Left renal pelvis (tissue), 4 donors: ENCODE measurements at regions not wholly inside any gene's neighbourhood (a gene's known extent, or its start where the extent isn't known, plus 50 kb on each side); places are given as distances from the start of the nearest gene placed in this dataset.
"Not testable (repeated sequence)": the region's sequence is repeated elsewhere in the genome, so short reads cannot be mapped to it uniquely, and the experiment has no call there.

ENCODE experiments used
- DNase-seq, 4 donors: peaks; one replicate each; pipeline ENCODE4 v3.0.0-alpha.2; 2013; ENCODE audit warnings: low read depth in 4 of 4, low spot score in 3 of 4

DNA sequence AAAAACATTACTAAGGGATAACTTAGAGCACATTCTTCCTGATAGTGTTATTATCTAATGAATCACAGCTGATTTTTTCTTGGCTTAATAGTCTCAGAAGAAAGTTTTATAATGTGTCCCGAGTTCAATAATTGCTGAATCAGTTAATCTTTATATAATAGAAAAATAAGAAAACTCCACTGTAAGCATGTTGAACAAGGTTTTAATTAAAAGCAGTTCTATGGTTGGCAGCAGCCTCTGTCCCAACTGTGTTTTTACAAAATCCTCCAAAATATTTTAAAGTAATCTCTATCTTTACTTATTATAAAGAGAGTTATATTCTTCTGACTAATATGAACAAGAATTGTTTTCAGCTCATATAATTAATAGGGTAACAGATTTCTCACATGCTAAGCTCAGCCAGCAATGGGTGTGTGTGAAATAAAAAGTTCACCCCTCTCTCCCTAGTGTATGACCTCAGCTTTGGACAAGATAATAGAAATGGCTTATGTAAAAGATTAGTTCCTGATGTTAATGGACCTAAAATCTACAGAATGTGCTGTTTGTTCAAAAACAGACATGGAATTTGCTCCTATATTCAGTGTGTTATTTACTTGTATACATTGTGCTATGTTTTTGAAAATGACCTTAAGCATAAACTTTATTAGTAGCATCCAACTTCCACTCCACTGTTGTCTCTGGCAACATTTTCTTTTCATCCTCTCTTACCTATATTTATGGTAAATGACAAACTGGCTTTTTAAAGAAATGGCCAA lies 67.1 kb upstream of the DCN start:
- no peak for DNase-seq

GRCh38 chr12:91249054-91249453 lies 66.4 kb upstream of the DCN start:
- no peak for DNase-seq

DNA sequence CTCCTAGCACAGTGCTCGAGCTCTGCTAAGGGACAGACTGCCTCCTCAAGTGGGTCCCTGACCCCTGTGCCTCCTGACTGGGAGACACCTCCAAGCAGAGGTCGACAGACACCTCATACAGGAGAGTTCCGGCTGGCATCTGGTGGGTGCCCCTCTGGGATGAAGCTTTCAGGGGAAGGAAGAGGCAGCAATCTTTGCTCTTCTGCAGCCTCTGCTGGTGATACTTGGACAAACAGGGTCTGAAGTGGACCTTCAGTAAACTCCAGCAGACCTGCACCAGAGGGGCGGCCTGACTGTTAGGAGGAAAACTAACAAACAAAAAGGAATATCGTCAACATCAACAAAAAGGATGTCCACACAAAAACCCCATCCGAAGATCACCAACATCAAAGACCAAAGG lies 60.6 kb upstream of the DCN start:
- not testable (repeated sequence) for DNase-seq

DNA sequence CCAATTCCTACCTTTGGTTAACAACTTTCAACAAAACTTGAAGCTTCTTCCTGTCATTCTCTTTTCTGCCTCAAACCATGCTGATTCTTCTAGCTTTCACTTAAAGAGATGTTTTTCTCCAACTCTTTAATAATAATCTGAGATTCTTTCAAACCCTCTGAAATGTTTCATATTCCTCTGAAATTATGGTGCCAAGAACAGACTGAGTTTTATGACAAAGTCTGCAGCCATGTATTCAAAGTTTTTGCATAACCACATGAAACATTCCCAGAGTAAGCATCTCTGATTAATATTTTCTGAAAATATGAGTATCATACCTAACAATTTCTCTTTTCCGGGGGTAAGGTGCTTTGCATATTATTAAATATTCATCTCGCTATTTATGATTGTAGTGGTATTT lies 59.1 kb upstream of the DCN start:
- no peak for DNase-seq

DNA sequence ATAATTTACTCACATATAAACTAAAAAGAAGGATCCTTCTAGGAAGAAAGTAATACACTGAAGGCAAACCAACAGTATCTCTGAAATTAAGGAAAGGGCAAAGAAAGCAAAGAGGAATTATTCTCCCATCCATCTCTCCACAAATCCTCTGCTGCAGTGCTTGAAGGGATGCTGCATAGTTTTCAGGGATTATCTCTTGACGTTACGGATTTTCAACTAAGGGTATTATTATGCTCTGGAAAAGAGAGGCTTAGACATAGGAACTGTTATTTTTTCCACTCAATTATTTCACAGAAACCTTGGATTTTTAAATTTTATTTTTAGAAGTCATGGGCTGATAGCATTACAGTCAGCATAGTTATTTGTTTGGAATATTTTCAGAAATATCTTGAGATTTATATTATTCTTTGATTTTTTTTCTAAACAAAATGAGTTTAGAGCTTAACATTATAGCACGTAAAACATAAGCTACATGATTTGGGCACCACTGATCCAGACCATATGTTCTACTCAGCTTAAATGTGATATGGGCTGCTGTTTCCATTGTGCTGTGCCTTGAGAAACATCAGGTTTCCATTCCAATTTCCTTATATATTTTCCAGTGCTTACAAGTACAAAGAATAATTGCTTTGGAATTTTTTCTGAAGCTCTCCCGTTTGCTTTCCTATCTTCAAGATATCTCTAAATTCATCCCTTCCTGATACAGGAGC lies 57.9 kb upstream of the DCN start:
- no peak for DNase-seq

- DNase-seq, result no peak
Observed at GRCh38 chr12:91239481-91239880, 56.9 kb upstream of the DCN start.
